Panc1 (cell line): ENCODE measurements at regions not wholly inside any gene's neighbourhood (a gene's known extent, or its start where the extent isn't known, plus 50 kb on each side); places are given as distances from the start of the nearest gene placed in this dataset.

Experiments
- CTCF ChIP-seq: fragments of 450-650 bp; IDR thresholded peaks from 2 replicates; pipeline ENCODE4 v1.5.1; 2017; ENCODE audit warnings: mild to moderate bottlenecking
- POLR2AphosphoS5 ChIP-seq: IDR thresholded peaks from 2 replicates; pipeline ENCODE4 v1.6.1; 2012; ENCODE audit warnings: mild to moderate bottlenecking, low read depth, low read length, moderate library complexity
- REST ChIP-seq, 2 experiments: IDR thresholded peaks; 2 replicates each; pipeline ENCODE4 v1.6.1; 2011 to 2012; ENCODE audit warnings: low read depth in 2 of 2, control low read depth in 1 of 2, low read length in 1 of 2, mild to moderate bottlenecking in 1 of 2, moderate library complexity in 1 of 2; ENCODE audit not compliant: insufficient read depth in 1 of 2
- TCF7L2 ChIP-seq: IDR thresholded peaks from 2 replicates; pipeline ENCODE4 v1.6.1; 2011; ENCODE audit warnings: mild to moderate bottlenecking, low read depth, low read length, inconsistent platforms

- no peak for TF ChIP-seq CTCF
- no peak for TF ChIP-seq POLR2AphosphoS5
- no peak for TF ChIP-seq REST (IDR thresholded peaks at IDR 0.05; ENCODE audit: insufficient read depth in 1 of 2, low read depth in 2 of 2, low read length in 1 of 2)
- TF ChIP-seq TCF7L2: no peak
Measured at GRCh38 chr14:89534902-89535685, 118.1 kb upstream of the FOXN3 start.
